GM12873 (cell line): ENCODE measurements at regions not wholly inside any gene's neighbourhood (a gene's known extent, or its start where the extent isn't known, plus 50 kb on each side); places are given as distances from the start of the nearest gene placed in this dataset.

ENCODE experiments used
- CTCF ChIP-seq: IDR thresholded peaks from 2 replicates; pipeline ENCODE4 v1.5.1; 2012; ENCODE audit warnings: low read depth, mild to moderate bottlenecking, moderate library complexity, low read length, control low read depth; ENCODE audit not compliant: insufficient read depth; ENCODE audit errors: missing control alignments

- no peak for TF ChIP-seq CTCF
Measured at GRCh38 chr5:34416501-34417008, 239.6 kb upstream of the RAI14 start.

GRCh38 chr5:34436761-34437501 lies 219.2 kb upstream of the RAI14 start:
- no peak for TF ChIP-seq CTCF

- no peak for TF ChIP-seq CTCF
Measured at GRCh38 chr5:34439601-34440000, 216.5 kb upstream of the RAI14 start.

- no peak for TF ChIP-seq CTCF
Measured at GRCh38 chr5:34447424-34447823, 208.7 kb upstream of the RAI14 start.

GRCh38 chr5:34449639-34450038 lies 206.5 kb upstream of the RAI14 start:
- no peak for TF ChIP-seq CTCF

- TF ChIP-seq CTCF: no peak
Measured at GRCh38 chr5:34450338-34450737, 205.8 kb upstream of the RAI14 start.

- peak; percentile 8 for TF ChIP-seq CTCF
Measured at GRCh38 chr5:34452170-34452828, 203.8 kb upstream of the RAI14 start.
